Glutamatergic neuron (in vitro differentiated cells): ENCODE measurements at regions not wholly inside any gene's neighbourhood (a gene's known extent, or its start where the extent isn't known, plus 50 kb on each side); places are given as distances from the start of the nearest gene placed in this dataset.

Source experiments
- DNase-seq: peaks from one replicate; pipeline ENCODE4 v3.0.0; 2022
- H3K27ac Mint-ChIP-seq: one replicate; pipeline ENCODE4 v1.8.0; 2020; ENCODE audit warnings: mild to moderate bottlenecking, mixed read lengths, inconsistent platforms; ENCODE audit not compliant: unreplicated experiment
- H3K27me3 Mint-ChIP-seq: one replicate; pipeline ENCODE4 v1.8.0; 2020; ENCODE audit warnings: mild to moderate bottlenecking, moderate library complexity, mixed read lengths, inconsistent platforms; ENCODE audit not compliant: unreplicated experiment
- H3K36me3 Mint-ChIP-seq: one replicate; pipeline ENCODE4 v1.8.0; 2020; ENCODE audit warnings: mild to moderate bottlenecking, mixed read lengths, inconsistent platforms; ENCODE audit not compliant: unreplicated experiment
- H3K4me1 Mint-ChIP-seq: one replicate; pipeline ENCODE4 v1.8.0; 2020; ENCODE audit warnings: mild to moderate bottlenecking, low read depth, mixed read lengths, inconsistent platforms; ENCODE audit not compliant: unreplicated experiment
- H3K4me3 Mint-ChIP-seq: one replicate; pipeline ENCODE4 v1.8.0; 2020; ENCODE audit warnings: mild to moderate bottlenecking, mixed read lengths, inconsistent platforms; ENCODE audit not compliant: unreplicated experiment
- H3K9me3 Mint-ChIP-seq: one replicate; pipeline ENCODE4 v1.8.0; 2020; ENCODE audit warnings: mild to moderate bottlenecking, moderate library complexity, mixed read lengths, inconsistent platforms; ENCODE audit not compliant: unreplicated experiment
- CTCF ChIP-seq: fragments of 200-600 bp; sonication (generic); IDR thresholded peaks from one replicate; pipeline ENCODE4 v1.5.0; 2021; ENCODE audit not compliant: partially characterized antibody, unreplicated experiment

GRCh38 chr16:63488955-63489354, 1452.7 kb upstream of the CDH8 start:
- H3K9me3 Mint-ChIP-seq, result no peaks in the 10 kb centered on the region
- DNase-seq, result no peak
- peaks cover 2% of the 10 kb centered on the region for H3K27me3 Mint-ChIP-seq
- H3K36me3 Mint-ChIP-seq, result no peaks in the 10 kb centered on the region
- H3K4me1 Mint-ChIP-seq, result no peaks in the 10 kb centered on the region
- no peak overlapping the region for H3K27ac Mint-ChIP-seq
- no peak overlapping the region for H3K4me3 Mint-ChIP-seq
- TF ChIP-seq CTCF, result no peak

GRCh38 chr16:63481060-63481459, 1444.8 kb upstream of the CDH8 start:
- H3K4me3 Mint-ChIP-seq, result no peak overlapping the region

GRCh38 chr16:63473725-63474124, 1437.5 kb upstream of the CDH8 start:
- TF ChIP-seq CTCF, result no peak
- no peak overlapping the region for H3K4me3 Mint-ChIP-seq
- no peak overlapping the region for H3K27ac Mint-ChIP-seq
- no peaks in the 10 kb centered on the region for H3K36me3 Mint-ChIP-seq
- no peaks in the 10 kb centered on the region for H3K4me1 Mint-ChIP-seq
- DNase-seq, result no peak
- H3K27me3 Mint-ChIP-seq, result no peaks in the 10 kb centered on the region
- H3K9me3 Mint-ChIP-seq, result no peaks in the 10 kb centered on the region

More at GRCh38 chr16:63481060-63481459, 1444.8 kb upstream of the CDH8 start:
- Mint-ChIP-seq H3K9me3 (no peaks in the 10 kb centered on the region), H3K27ac (no peak overlapping the region), H3K4me1 (no peaks in the 10 kb centered on the region), H3K36me3 (no peaks in the 10 kb centered on the region), H3K27me3 (no peaks in the 10 kb centered on the region)
- DNase-seq, result no peak
- no peak for TF ChIP-seq CTCF

- Mint-ChIP-seq H3K27me3 (no peaks in the 10 kb centered on the region), H3K36me3 (no peaks in the 10 kb centered on the region), H3K27ac (no peak overlapping the region), H3K4me3 (no peak overlapping the region), H3K4me1 (peaks cover 4% of the 10 kb centered on the region), H3K9me3 (no peaks in the 10 kb centered on the region)
- no peak for TF ChIP-seq CTCF
- DNase-seq, result no peak
These were observed 1431.3 kb upstream of the CDH8 start for GRCh38 chr16:63467513-63467912.

- Mint-ChIP-seq H3K36me3 (no peaks in the 10 kb centered on the region), H3K27ac (no peak overlapping the region), H3K4me1 (peaks cover 4% of the 10 kb centered on the region), H3K27me3 (no peaks in the 10 kb centered on the region), H3K9me3 (no peaks in the 10 kb centered on the region), H3K4me3 (no peak overlapping the region)
- DNase-seq, result no peak
- no peak for TF ChIP-seq CTCF
These were observed 1426.1 kb upstream of the CDH8 start for GRCh38 chr16:63462316-63462715.
